IMR-90 (cell line): ENCODE measurements at regions not wholly inside any gene's neighbourhood (a gene's known extent, or its start where the extent isn't known, plus 50 kb on each side); places are given as distances from the start of the nearest gene placed in this dataset.

Experiments used
- CEBPB ChIP-seq: IDR thresholded peaks from 2 replicates; pipeline ENCODE4 v1.6.1; 2012; ENCODE audit warnings: low read depth, low read length, improper control_type of control experiment
- CHD1 ChIP-seq: IDR thresholded peaks from 2 replicates; pipeline ENCODE4 v1.6.1; 2012; ENCODE audit warnings: low read depth, low read length, improper control_type of control experiment
- CTCF ChIP-seq: conservative IDR thresholded peaks from 2 replicates; pipeline ENCODE4 v1.5.1; 2012; ENCODE audit warnings: mild to moderate bottlenecking, low read depth, low read length, improper control_type of control experiment
- ELK1 ChIP-seq: fragments of 150-350 bp; IDR thresholded peaks from 2 replicates; pipeline ENCODE4 v1.6.1; 2016; ENCODE audit warnings: low read depth, mild to moderate bottlenecking, low read length, moderate library complexity, borderline replicate concordance
- MAFK ChIP-seq: IDR thresholded peaks from 2 replicates; pipeline ENCODE4 v1.6.1; 2012; ENCODE audit warnings: low read depth, low read length, improper control_type of control experiment
- MXI1 ChIP-seq: IDR thresholded peaks from 2 replicates; pipeline ENCODE4 v1.6.1; 2012; ENCODE audit warnings: low read depth, mild to moderate bottlenecking, low read length, moderate library complexity, borderline replicate concordance
- NFE2L2 ChIP-seq: fragments of 150-350 bp; IDR thresholded peaks from 2 replicates; pipeline ENCODE4 v1.6.1; 2016; ENCODE audit warnings: low read depth, mild to moderate bottlenecking, low read length
- POLR2A ChIP-seq: IDR thresholded peaks from 2 replicates; pipeline ENCODE4 v1.6.1; 2012; ENCODE audit warnings: mild to moderate bottlenecking, low read depth, low read length
- RAD21 ChIP-seq: IDR thresholded peaks from 2 replicates; pipeline ENCODE4 v1.6.1; 2012; ENCODE audit warnings: low read length, improper control_type of control experiment
- RCOR1 ChIP-seq: IDR thresholded peaks from 2 replicates; pipeline ENCODE4 v1.6.1; 2012; ENCODE audit warnings: mild to moderate bottlenecking, low read length, improper control_type of control experiment; ENCODE audit not compliant: insufficient replicate concordance
- RFX5 ChIP-seq: IDR thresholded peaks from 2 replicates; pipeline ENCODE4 v1.8.0; 2012; ENCODE audit warnings: low read depth, mild to moderate bottlenecking, low read length, moderate library complexity
- USF2 ChIP-seq: fragments of 150-350 bp; IDR thresholded peaks from 2 replicates; pipeline ENCODE4 v1.6.1; 2017; ENCODE audit warnings: mild to moderate bottlenecking, antibody characterized with exemption, low read length, low read depth

- TF ChIP-seq USF2 (no peak), CTCF (no peak), RFX5 (no peak), POLR2A (no peak), RCOR1 (no peak), CEBPB (no peak), RAD21 (no peak), ELK1 (no peak), MXI1 (no peak), MAFK (no peak), CHD1 (no peak), NFE2L2 (no peak)
Observed at GRCh38 chr10:3978174-3978573, 193.2 kb upstream of the KLF6 start.
